ENCODE measurements at regions not wholly inside any gene's neighbourhood (a gene's known extent, or its start where the extent isn't known, plus 50 kb on each side); places are given as distances from the start of the nearest gene placed in this dataset.

GRCh38 chr13:48181482-48182145 lies 51.4 kb upstream of the ITM2B start:
- DNase-seq = peak; percentile 75

- no peak for DNase-seq
These were observed 54.9 kb upstream of the ITM2B start for GRCh38 chr13:48178126-48178525.

GRCh38 chr13:48176781-48177180 lies 56.2 kb upstream of the ITM2B start:
- no peak for DNase-seq

- no peak for DNase-seq
These were observed 57.8 kb upstream of the ITM2B start for GRCh38 chr13:48175185-48175584.

GRCh38 chr13:48167866-48168265 lies 65.1 kb upstream of the ITM2B start:
- DNase-seq = no peak

- no peak for DNase-seq
These were observed 67.3 kb upstream of the ITM2B start for GRCh38 chr13:48165727-48166126.

- DNase-seq = no peak
These were observed 67.9 kb upstream of the ITM2B start for GRCh38 chr13:48165063-48165462.

- no peak for DNase-seq
These were observed 68.2 kb upstream of the MED4 start for GRCh38 chr13:48163061-48163460.

GRCh38 chr13:48162217-48162616 lies 67.3 kb upstream of the MED4 start:
- DNase-seq = peak; percentile 28

GRCh38 chr13:48161530-48162179 lies 66.8 kb upstream of the MED4 start:
- peak; percentile 94 for DNase-seq

- peak; percentile 32 for DNase-seq
These were observed 65.8 kb upstream of the MED4 start for GRCh38 chr13:48160606-48161278.

- DNase-seq = no peak
These were observed 64.9 kb upstream of the MED4 start for GRCh38 chr13:48159826-48160225.

- DNase-seq = peak; percentile 32
These were observed 64.5 kb upstream of the MED4 start for GRCh38 chr13:48159401-48159800.

- no peak for DNase-seq
These were observed 64.0 kb upstream of the MED4 start for GRCh38 chr13:48158915-48159314.

GRCh38 chr13:48158290-48158689 lies 63.4 kb upstream of the MED4 start:
- DNase-seq = peak; percentile 53

GRCh38 chr13:48156466-48156865 lies 61.6 kb upstream of the MED4 start:
- no peak for DNase-seq

- DNase-seq = peak; percentile 61
These were observed 60.9 kb upstream of the MED4 start for GRCh38 chr13:48155848-48156247.

GRCh38 chr13:48154671-48155070 lies 59.8 kb upstream of the MED4 start:
- DNase-seq = no peak

GRCh38 chr13:48153186-48153585 lies 58.3 kb upstream of the MED4 start:
- no peak for DNase-seq

GRCh38 chr13:48151363-48152161 lies 56.7 kb upstream of the MED4 start:
- peak; percentile 55 for DNase-seq

GRCh38 chr13:48148454-48148853 lies 53.5 kb upstream of the MED4 start:
- no peak for DNase-seq

GRCh38 chr13:48146636-48147035 lies 51.7 kb upstream of the MED4 start:
- DNase-seq = no peak

GRCh38 chr13:48146122-48146521 lies 51.2 kb upstream of the MED4 start:
- no peak for DNase-seq
